GM18868 (cell line): ENCODE measurements at regions not wholly inside any gene's neighbourhood (a gene's known extent, or its start where the extent isn't known, plus 50 kb on each side); places are given as distances from the start of the nearest gene placed in this dataset.
"Not testable (repeated sequence)": the region's sequence is repeated elsewhere in the genome, so short reads cannot be mapped to it uniquely, and the experiment has no call there.

Source experiments
- ATAC-seq: cut with Tn5 transposase; IDR thresholded peaks from one replicate; pipeline ENCODE4 v1.9.1; 2021; ENCODE audit warnings: mild to moderate bottlenecking, moderate library complexity; ENCODE audit not compliant: unreplicated experiment

GRCh38 chr7:121623130-121623872 lies 227.2 kb upstream of the FAM3C start:
- ATAC-seq, result no peak

- no peak for ATAC-seq
Observed at GRCh38 chr7:121621937-121622336, 225.8 kb upstream of the FAM3C start.

- no peak for ATAC-seq
Observed at GRCh38 chr7:121620953-121621606, 225.0 kb upstream of the FAM3C start.

- ATAC-seq, result no peak
Observed at GRCh38 chr7:121620206-121620605, 224.1 kb upstream of the FAM3C start.

- no peak for ATAC-seq
Observed at GRCh38 chr7:121618182-121618581, 222.1 kb upstream of the FAM3C start.

- ATAC-seq, result no peak
Observed at GRCh38 chr7:121610243-121610642, 214.1 kb upstream of the FAM3C start.

GRCh38 chr7:121609208-121609607 lies 213.1 kb upstream of the FAM3C start:
- no peak for ATAC-seq

- ATAC-seq, result no peak
Observed at GRCh38 chr7:121608785-121609184, 212.7 kb upstream of the FAM3C start.

GRCh38 chr7:121608183-121608582 lies 212.1 kb upstream of the FAM3C start:
- ATAC-seq, result not testable (repeated sequence)

GRCh38 chr7:121605317-121605680 lies 209.2 kb upstream of the FAM3C start:
- ATAC-seq, result no peak

- ATAC-seq, result no peak
Observed at GRCh38 chr7:121604627-121605316, 208.7 kb upstream of the FAM3C start.

GRCh38 chr7:121603886-121604285 lies 207.8 kb upstream of the FAM3C start:
- ATAC-seq, result no peak

- no peak for ATAC-seq
Observed at GRCh38 chr7:121599887-121600286, 203.8 kb upstream of the FAM3C start.

- no peak for ATAC-seq
Observed at GRCh38 chr7:121595758-121596696, 199.9 kb upstream of the FAM3C start.

- no peak for ATAC-seq
Observed at GRCh38 chr7:121591926-121592325, 195.8 kb upstream of the FAM3C start.

- ATAC-seq, result no peak
Observed at GRCh38 chr7:121587435-121587834, 191.3 kb upstream of the FAM3C start.

- no peak for ATAC-seq
Observed at GRCh38 chr7:121582258-121582657, 186.2 kb upstream of the FAM3C start.

- ATAC-seq, result no peak
Observed at GRCh38 chr7:121579639-121580038, 183.5 kb upstream of the FAM3C start.

- no peak for ATAC-seq
Observed at GRCh38 chr7:121578669-121579068, 182.6 kb upstream of the FAM3C start.

GRCh38 chr7:121576148-121576917 lies 180.2 kb upstream of the FAM3C start:
- no peak for ATAC-seq
